ENCODE measurements at regions not wholly inside any gene's neighbourhood (a gene's known extent, or its start where the extent isn't known, plus 50 kb on each side); places are given as distances from the start of the nearest gene placed in this dataset.

DNA sequence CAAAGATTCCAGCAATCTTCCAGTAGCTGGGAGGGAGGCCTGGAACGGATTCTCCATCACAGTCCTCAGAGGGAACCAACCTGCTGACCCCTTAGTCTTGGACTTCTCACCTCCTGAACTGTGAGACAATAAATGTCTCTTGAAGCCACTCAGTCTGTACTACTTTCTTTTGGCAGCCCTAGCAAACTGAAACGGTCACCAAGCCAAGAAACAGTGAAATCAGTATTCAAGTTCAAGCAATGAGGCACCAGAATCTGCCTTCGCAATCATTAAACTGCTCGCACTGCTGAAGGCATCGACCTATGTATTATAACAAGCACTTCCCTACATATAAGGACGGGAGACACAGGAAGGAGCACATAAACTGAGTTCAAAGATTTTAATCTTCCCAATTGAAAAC lies 120.6 kb upstream of the PUM3 start:
- TF ChIP-seq, protein P1, sequence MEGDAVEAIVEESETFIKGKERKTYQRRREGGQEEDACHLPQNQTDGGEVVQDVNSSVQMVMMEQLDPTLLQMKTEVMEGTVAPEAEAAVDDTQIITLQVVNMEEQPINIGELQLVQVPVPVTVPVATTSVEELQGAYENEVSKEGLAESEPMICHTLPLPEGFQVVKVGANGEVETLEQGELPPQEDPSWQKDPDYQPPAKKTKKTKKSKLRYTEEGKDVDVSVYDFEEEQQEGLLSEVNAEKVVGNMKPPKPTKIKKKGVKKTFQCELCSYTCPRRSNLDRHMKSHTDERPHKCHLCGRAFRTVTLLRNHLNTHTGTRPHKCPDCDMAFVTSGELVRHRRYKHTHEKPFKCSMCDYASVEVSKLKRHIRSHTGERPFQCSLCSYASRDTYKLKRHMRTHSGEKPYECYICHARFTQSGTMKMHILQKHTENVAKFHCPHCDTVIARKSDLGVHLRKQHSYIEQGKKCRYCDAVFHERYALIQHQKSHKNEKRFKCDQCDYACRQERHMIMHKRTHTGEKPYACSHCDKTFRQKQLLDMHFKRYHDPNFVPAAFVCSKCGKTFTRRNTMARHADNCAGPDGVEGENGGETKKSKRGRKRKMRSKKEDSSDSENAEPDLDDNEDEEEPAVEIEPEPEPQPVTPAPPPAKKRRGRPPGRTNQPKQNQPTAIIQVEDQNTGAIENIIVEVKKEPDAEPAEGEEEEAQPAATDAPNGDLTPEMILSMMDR (IDR thresholded peaks at IDR 0.05) = no peak
- TF ChIP-seq POLR2A (IDR thresholded peaks at IDR 0.05) = no peak
